HCT116 (cell line): ENCODE measurements at regions not wholly inside any gene's neighbourhood (a gene's known extent, or its start where the extent isn't known, plus 50 kb on each side); places are given as distances from the start of the nearest gene placed in this dataset.

Experiments used
- CTCF ChIP-seq, 3 experiments: fragments of 200-600 bp in 1 of 3; sonication (generic) in 1 of 3; IDR thresholded peaks in 2 of 3; conservative IDR thresholded peaks in 1 of 3; 2 replicates each; pipeline ENCODE4 v1.5.1; 2012 to 2017; ENCODE audit warnings: low read depth in 2 of 3, low read length in 2 of 3, antibody characterized with exemption in 1 of 3, borderline replicate concordance in 1 of 3, control low read depth in 1 of 3, mild to moderate bottlenecking in 1 of 3, mixed read lengths in 1 of 3, mixed run types in 1 of 3, moderate library complexity in 1 of 3; ENCODE audit not compliant: insufficient read depth in 1 of 3
- EGR1 ChIP-seq: IDR thresholded peaks from 2 replicates; pipeline ENCODE4 v1.6.1; 2012; ENCODE audit warnings: low read depth
- EZH2 ChIP-seq: fragments of 200-600 bp; sonication (generic); IDR thresholded peaks from 2 replicates; pipeline ENCODE4 v1.6.1; 2017; ENCODE audit warnings: antibody characterized with exemption, mixed run types
- POLR2A ChIP-seq: IDR thresholded peaks from 2 replicates; pipeline ENCODE4 v1.7.0; 2011; ENCODE audit warnings: borderline replicate concordance; ENCODE audit not compliant: insufficient read depth, insufficient read length; ENCODE audit errors: extremely low read depth
- YY1 ChIP-seq: IDR thresholded peaks from 2 replicates; pipeline ENCODE4 v1.6.1; 2011; ENCODE audit warnings: low read length, low read depth, moderate library complexity, mild to moderate bottlenecking; ENCODE audit not compliant: insufficient replicate concordance; ENCODE audit errors: extremely low read depth
- ZFX ChIP-seq: fragments of 450-650 bp; IDR thresholded peaks from 2 replicates; pipeline ENCODE4 v1.6.1; 2017

- TF ChIP-seq YY1 (no peak), POLR2A (no peak), EZH2 (no peak), CTCF (IDR thresholded peaks at IDR 0.05 in 2 of 3, conservative IDR thresholded peaks at IDR 0.05 in 1 of 3; ENCODE audit: borderline replicate concordance in 1 of 3, insufficient read depth in 1 of 3, low read depth in 2 of 3, low read length in 2 of 3) (no peak), ZFX (no peak), EGR1 (no peak)
Measured at GRCh38 chr2:84271977-84272376, 187.1 kb downstream of the SUCLG1 start.
